Dedifferentiated amniotic fluid mesenchymal stem cell (primary cell): ENCODE measurements at regions not wholly inside any gene's neighbourhood (a gene's known extent, or its start where the extent isn't known, plus 50 kb on each side); places are given as distances from the start of the nearest gene placed in this dataset.
"Not testable (repeated sequence)": the region's sequence is repeated elsewhere in the genome, so short reads cannot be mapped to it uniquely, and the experiment has no call there.

Experiments used
- DNase-seq: peaks from one replicate; pipeline ENCODE4 v3.0.0-alpha.2; 2016; ENCODE audit errors: extremely low spot score

- no peak for DNase-seq
Observed at GRCh38 chrX:110965409-110966090, 130.4 kb upstream of the PAK3 start.

GRCh38 chrX:110964786-110965185 is 131.2 kb upstream of the PAK3 start:
- no peak for DNase-seq

- DNase-seq = no peak
Observed at GRCh38 chrX:110962451-110962850, 133.5 kb upstream of the PAK3 start.

GRCh38 chrX:110955706-110956105 is 140.3 kb upstream of the PAK3 start:
- DNase-seq = no peak

GRCh38 chrX:110954428-110955100 is 141.4 kb upstream of the PAK3 start:
- no peak for DNase-seq

- no peak for DNase-seq
Observed at GRCh38 chrX:110951472-110952269, 144.3 kb upstream of the PAK3 start.

- DNase-seq = no peak
Observed at GRCh38 chrX:110944751-110945675, 149.4 kb upstream of the CHRDL1 start.

GRCh38 chrX:110944311-110944750 is 148.7 kb upstream of the CHRDL1 start:
- DNase-seq = no peak

- no peak for DNase-seq
Observed at GRCh38 chrX:110941906-110942305, 146.3 kb upstream of the CHRDL1 start.

- no peak for DNase-seq
Observed at GRCh38 chrX:110938977-110939732, 143.5 kb upstream of the CHRDL1 start.

- DNase-seq = no peak
Observed at GRCh38 chrX:110924871-110925270, 129.3 kb upstream of the CHRDL1 start.

- no peak for DNase-seq
Observed at GRCh38 chrX:110920991-110921390, 125.4 kb upstream of the CHRDL1 start.

- DNase-seq = no peak
Observed at GRCh38 chrX:110915570-110915969, 120.0 kb upstream of the CHRDL1 start.

- DNase-seq = peak; percentile 56
Observed at GRCh38 chrX:110915111-110915510, 119.5 kb upstream of the CHRDL1 start.

- no peak for DNase-seq
Observed at GRCh38 chrX:110914281-110914680, 118.7 kb upstream of the CHRDL1 start.

- not testable (repeated sequence) for DNase-seq
Observed at GRCh38 chrX:110904747-110905146, 109.1 kb upstream of the CHRDL1 start.

GRCh38 chrX:110881971-110882370 is 86.4 kb upstream of the CHRDL1 start:
- no peak for DNase-seq

GRCh38 chrX:110877326-110877725 is 81.7 kb upstream of the CHRDL1 start:
- DNase-seq = no peak

GRCh38 chrX:110871839-110872238 is 76.2 kb upstream of the CHRDL1 start:
- no peak for DNase-seq

GRCh38 chrX:110866421-110866820 is 70.8 kb upstream of the CHRDL1 start:
- DNase-seq = no peak

- DNase-seq = no peak
Observed at GRCh38 chrX:110863883-110864282, 68.3 kb upstream of the CHRDL1 start.
